ENCODE measurements at regions not wholly inside any gene's neighbourhood (a gene's known extent, or its start where the extent isn't known, plus 50 kb on each side); places are given as distances from the start of the nearest gene placed in this dataset.

DNA sequence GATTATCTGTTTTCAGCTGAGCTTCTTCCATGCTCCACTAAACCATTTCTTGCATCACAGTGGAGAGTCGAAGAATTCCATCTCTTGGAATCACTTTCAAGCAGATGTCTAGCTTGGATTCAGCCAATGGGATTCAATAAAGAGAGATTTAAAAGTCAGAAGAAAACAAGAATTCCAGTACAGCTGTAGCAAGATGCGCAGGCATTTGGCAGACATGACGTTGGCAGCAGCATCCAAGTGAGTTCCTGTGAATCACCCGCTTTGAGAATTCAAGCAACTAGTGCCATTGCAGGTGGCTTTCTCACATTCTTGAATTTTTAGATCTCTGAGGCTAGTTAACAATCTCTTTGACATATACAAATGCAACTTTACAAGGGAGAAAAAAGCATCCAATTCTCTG, 467.0 kb downstream of the CDH10 start:
- DNase-seq (ENCODE audit: insufficient read length, low spot score) (no peak), FAIRE-seq (no peak)
- TF ChIP-seq, protein P1, sequence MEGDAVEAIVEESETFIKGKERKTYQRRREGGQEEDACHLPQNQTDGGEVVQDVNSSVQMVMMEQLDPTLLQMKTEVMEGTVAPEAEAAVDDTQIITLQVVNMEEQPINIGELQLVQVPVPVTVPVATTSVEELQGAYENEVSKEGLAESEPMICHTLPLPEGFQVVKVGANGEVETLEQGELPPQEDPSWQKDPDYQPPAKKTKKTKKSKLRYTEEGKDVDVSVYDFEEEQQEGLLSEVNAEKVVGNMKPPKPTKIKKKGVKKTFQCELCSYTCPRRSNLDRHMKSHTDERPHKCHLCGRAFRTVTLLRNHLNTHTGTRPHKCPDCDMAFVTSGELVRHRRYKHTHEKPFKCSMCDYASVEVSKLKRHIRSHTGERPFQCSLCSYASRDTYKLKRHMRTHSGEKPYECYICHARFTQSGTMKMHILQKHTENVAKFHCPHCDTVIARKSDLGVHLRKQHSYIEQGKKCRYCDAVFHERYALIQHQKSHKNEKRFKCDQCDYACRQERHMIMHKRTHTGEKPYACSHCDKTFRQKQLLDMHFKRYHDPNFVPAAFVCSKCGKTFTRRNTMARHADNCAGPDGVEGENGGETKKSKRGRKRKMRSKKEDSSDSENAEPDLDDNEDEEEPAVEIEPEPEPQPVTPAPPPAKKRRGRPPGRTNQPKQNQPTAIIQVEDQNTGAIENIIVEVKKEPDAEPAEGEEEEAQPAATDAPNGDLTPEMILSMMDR (IDR thresholded peaks at IDR 0.05; ENCODE audit: insufficient read depth, missing control alignments), result no peak

DNA sequence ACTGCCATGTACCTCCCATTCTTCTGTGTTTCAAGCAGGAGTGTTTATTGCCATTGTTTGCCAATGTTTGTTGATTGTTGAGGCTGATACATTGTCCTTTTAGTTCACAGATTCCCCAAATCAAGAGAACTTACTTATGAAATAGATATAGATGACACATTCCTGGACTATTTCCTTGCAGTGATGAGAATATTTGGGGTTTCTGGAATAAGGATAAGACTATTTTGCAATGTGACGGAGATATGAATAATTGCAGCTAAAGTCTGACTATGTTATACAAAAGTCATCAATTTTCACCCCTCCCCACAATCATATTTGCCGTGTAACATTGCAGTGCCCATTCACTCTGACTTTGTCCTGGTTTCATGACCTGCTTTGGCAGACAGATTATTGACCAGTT, 460.8 kb downstream of the CDH10 start:
- TF ChIP-seq, protein P1 (IDR thresholded peaks at IDR 0.05; ENCODE audit: insufficient read depth, missing control alignments), result no peak
- no peak for DNase-seq (ENCODE audit: insufficient read length, low spot score)
- no peak for FAIRE-seq

DNA sequence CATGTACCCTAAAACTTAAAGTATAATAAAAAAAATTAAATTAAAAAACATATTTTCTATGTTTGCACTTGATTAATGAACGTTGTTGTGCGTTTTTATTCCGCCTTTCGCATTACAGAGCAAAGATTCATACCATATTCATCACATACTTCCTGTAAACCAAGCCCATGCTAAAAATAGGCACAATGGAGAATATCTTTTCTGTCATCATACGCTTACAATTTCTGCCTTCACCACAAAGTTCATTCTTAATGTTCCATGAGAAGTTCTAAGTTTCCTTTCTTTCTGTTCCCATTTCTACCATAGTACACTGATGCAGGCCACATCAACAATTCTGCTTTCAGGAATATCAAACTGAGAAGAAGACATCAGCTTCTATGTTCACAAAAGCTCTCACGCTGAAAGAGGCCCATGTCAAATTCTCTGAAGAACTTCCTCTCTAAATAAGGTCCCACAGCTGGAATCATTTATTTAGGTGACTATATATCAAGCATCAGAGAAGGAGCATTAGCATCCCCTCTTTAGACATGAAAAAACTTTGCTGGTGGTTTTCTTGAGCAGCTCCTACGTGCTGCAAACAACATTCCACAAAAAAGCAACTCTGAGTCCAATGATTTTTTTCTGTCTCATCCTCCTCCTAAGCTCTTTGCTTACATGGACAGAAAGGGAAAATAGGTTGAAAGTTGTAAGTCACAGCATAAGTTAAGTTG, 456.4 kb downstream of the CDH10 start:
- TF ChIP-seq, protein P1 (IDR thresholded peaks at IDR 0.05; ENCODE audit: insufficient read depth, missing control alignments), result no peak
- DNase-seq (ENCODE audit: insufficient read length, low spot score) (no peak), FAIRE-seq (no peak)

DNA sequence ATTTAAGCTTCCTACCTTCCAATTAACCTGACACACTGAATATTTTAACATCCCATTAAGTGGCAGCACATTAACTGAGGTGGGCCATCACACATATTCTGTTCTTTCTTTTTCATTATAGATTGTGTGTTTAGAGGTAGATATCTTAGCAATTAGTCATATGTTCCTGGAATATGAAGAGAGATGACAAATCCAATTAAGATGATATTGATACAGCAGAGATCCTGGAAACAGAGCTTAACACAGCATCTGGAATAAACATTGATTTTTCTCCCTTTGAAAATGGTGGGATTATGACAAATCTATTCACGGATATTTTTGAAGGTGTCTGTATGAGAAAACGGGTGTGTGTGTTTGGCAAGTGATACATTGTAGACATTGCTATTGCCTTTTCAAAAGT, 448.0 kb downstream of the CDH10 start:
- TF ChIP-seq, protein P1 (IDR thresholded peaks at IDR 0.05; ENCODE audit: insufficient read depth, missing control alignments), result no peak
- FAIRE-seq, result peak; percentile 32
- DNase-seq (ENCODE audit: insufficient read length, low spot score), result no peak

- TF ChIP-seq, protein P1 (IDR thresholded peaks at IDR 0.05; ENCODE audit: insufficient read depth, missing control alignments), result no peak
- DNase-seq (ENCODE audit: insufficient read length, low spot score) (no peak), FAIRE-seq (peak; percentile 67)
These were observed 436.1 kb downstream of the CDH10 start for GRCh38 chr5:24208686-24209106.

GRCh38 chr5:24215114-24215513, 429.7 kb downstream of the CDH10 start:
- TF ChIP-seq, protein P1 (IDR thresholded peaks at IDR 0.05; ENCODE audit: insufficient read depth, missing control alignments), result no peak
- DNase-seq (ENCODE audit: insufficient read length, low spot score) (no peak), FAIRE-seq (no peak)

GRCh38 chr5:24222876-24223275, 421.9 kb downstream of the CDH10 start:
- TF ChIP-seq, protein P1 (IDR thresholded peaks at IDR 0.05; ENCODE audit: insufficient read depth, missing control alignments), result no peak
- FAIRE-seq, result no peak
- DNase-seq (ENCODE audit: insufficient read length, low spot score), result no peak

Data from D721Med (cell line).